ENCODE measurements at regions not wholly inside any gene's neighbourhood (a gene's known extent, or its start where the extent isn't known, plus 50 kb on each side); places are given as distances from the start of the nearest gene placed in this dataset.
"Not testable (repeated sequence)": the region's sequence is repeated elsewhere in the genome, so short reads cannot be mapped to it uniquely, and the experiment has no call there.

GRCh38 chrX:5716666-5717065, 512.0 kb downstream of the NLGN4X start:
- Histone ChIP-seq H3K4me3 (ENCODE audit: low read length) (no peak overlapping the region), H3K4me1 (ENCODE audit: control insufficient read depth, insufficient read depth, low read length) (no peaks in the 10 kb centered on the region), H3K27me3 (ENCODE audit: control insufficient read depth, insufficient read depth, low read length) (no peaks in the 10 kb centered on the region), H3K27ac (ENCODE audit: low read length) (no peak overlapping the region), H3K36me3 (ENCODE audit: control insufficient read depth, insufficient read depth, low read length) (no peaks in the 10 kb centered on the region), H3K9me3 (ENCODE audit: control insufficient read depth, low read depth, low read length) (no peaks in the 10 kb centered on the region)
- DNase-seq, result no peak
- WGBS (ENCODE audit: insufficient coverage, low lambda C conversion rate), result no CpG with 5 or more reads among the region's 2 CpGs

GRCh38 chrX:5708251-5708650, 520.4 kb downstream of the NLGN4X start:
- DNase-seq, result no peak
- H3K4me3 ChIP-seq (ENCODE audit: low read length), result no peak overlapping the region
- no peak overlapping the region for H3K27ac ChIP-seq (ENCODE audit: low read length)
- no peaks in the 10 kb centered on the region for H3K36me3 ChIP-seq (ENCODE audit: control insufficient read depth, insufficient read depth, low read length)
- H3K27me3 ChIP-seq (ENCODE audit: control insufficient read depth, insufficient read depth, low read length), result no peaks in the 10 kb centered on the region
- H3K4me1 ChIP-seq (ENCODE audit: control insufficient read depth, insufficient read depth, low read length), result no peaks in the 10 kb centered on the region
- WGBS (ENCODE audit: insufficient coverage, low lambda C conversion rate), result no CpG with 5 or more reads among the region's 4 CpGs
- H3K9me3 ChIP-seq (ENCODE audit: control insufficient read depth, low read depth, low read length), result no peaks in the 10 kb centered on the region

GRCh38 chrX:5702890-5703289, 525.8 kb downstream of the NLGN4X start:
- Histone ChIP-seq H3K4me3 (ENCODE audit: low read length) (no peak overlapping the region), H3K36me3 (ENCODE audit: control insufficient read depth, insufficient read depth, low read length) (no peaks in the 10 kb centered on the region), H3K27ac (ENCODE audit: low read length) (no peak overlapping the region), H3K9me3 (ENCODE audit: control insufficient read depth, low read depth, low read length) (no peaks in the 10 kb centered on the region), H3K27me3 (ENCODE audit: control insufficient read depth, insufficient read depth, low read length) (no peaks in the 10 kb centered on the region), H3K4me1 (ENCODE audit: control insufficient read depth, insufficient read depth, low read length) (no peaks in the 10 kb centered on the region)
- WGBS (ENCODE audit: insufficient coverage, low lambda C conversion rate), result no CpG with 5 or more reads among the region's 1 CpG
- no peak for DNase-seq

GRCh38 chrX:5695971-5696370, 532.7 kb downstream of the NLGN4X start:
- no peak for DNase-seq
- H3K9me3 ChIP-seq (ENCODE audit: control insufficient read depth, low read depth, low read length), result no peaks in the 10 kb centered on the region
- no CpG with 5 or more reads among the region's 7 CpGs for WGBS (ENCODE audit: insufficient coverage, low lambda C conversion rate)
- H3K27ac ChIP-seq (ENCODE audit: low read length), result no peak overlapping the region
- no peaks in the 10 kb centered on the region for H3K27me3 ChIP-seq (ENCODE audit: control insufficient read depth, insufficient read depth, low read length)
- H3K4me1 ChIP-seq (ENCODE audit: control insufficient read depth, insufficient read depth, low read length), result no peaks in the 10 kb centered on the region
- no peak overlapping the region for H3K4me3 ChIP-seq (ENCODE audit: low read length)
- H3K36me3 ChIP-seq (ENCODE audit: control insufficient read depth, insufficient read depth, low read length), result no peaks in the 10 kb centered on the region

- no CpG with 5 or more reads among the region's 2 CpGs for WGBS (ENCODE audit: insufficient coverage, low lambda C conversion rate)
- no peaks in the 10 kb centered on the region for H3K9me3 ChIP-seq (ENCODE audit: control insufficient read depth, low read depth, low read length)
- H3K4me3 ChIP-seq (ENCODE audit: low read length), result no peak overlapping the region
- no peak overlapping the region for H3K27ac ChIP-seq (ENCODE audit: low read length)
- H3K36me3 ChIP-seq (ENCODE audit: control insufficient read depth, insufficient read depth, low read length), result no peaks in the 10 kb centered on the region
- H3K27me3 ChIP-seq (ENCODE audit: control insufficient read depth, insufficient read depth, low read length), result no peaks in the 10 kb centered on the region
- H3K4me1 ChIP-seq (ENCODE audit: control insufficient read depth, insufficient read depth, low read length), result no peaks in the 10 kb centered on the region
- DNase-seq, result no peak
These were observed 544.7 kb downstream of the NLGN4X start for GRCh38 chrX:5683996-5684395.

GRCh38 chrX:5681159-5681558, 547.5 kb downstream of the NLGN4X start:
- no peaks in the 10 kb centered on the region for H3K36me3 ChIP-seq (ENCODE audit: control insufficient read depth, insufficient read depth, low read length)
- no peak overlapping the region for H3K27ac ChIP-seq (ENCODE audit: low read length)
- H3K4me3 ChIP-seq (ENCODE audit: low read length), result no peak overlapping the region
- H3K9me3 ChIP-seq (ENCODE audit: control insufficient read depth, low read depth, low read length), result no peaks in the 10 kb centered on the region
- no peaks in the 10 kb centered on the region for H3K27me3 ChIP-seq (ENCODE audit: control insufficient read depth, insufficient read depth, low read length)
- DNase-seq, result no peak
- no peaks in the 10 kb centered on the region for H3K4me1 ChIP-seq (ENCODE audit: control insufficient read depth, insufficient read depth, low read length)
- 60% methylated on average over 1 of the region's 3 CpGs for WGBS (ENCODE audit: insufficient coverage, low lambda C conversion rate)

- no CpG with 5 or more reads among the region's 3 CpGs for WGBS (ENCODE audit: insufficient coverage, low lambda C conversion rate)
These were observed 554.6 kb downstream of the NLGN4X start for GRCh38 chrX:5674036-5674435.

GRCh38 chrX:5672099-5672498, 556.6 kb downstream of the NLGN4X start:
- no peak for DNase-seq
- no peak overlapping the region for H3K27ac ChIP-seq (ENCODE audit: low read length)
- no peaks in the 10 kb centered on the region for H3K4me1 ChIP-seq (ENCODE audit: control insufficient read depth, insufficient read depth, low read length)
- H3K36me3 ChIP-seq (ENCODE audit: control insufficient read depth, insufficient read depth, low read length), result no peaks in the 10 kb centered on the region
- H3K4me3 ChIP-seq (ENCODE audit: low read length), result no peak overlapping the region
- no CpG with 5 or more reads among the region's 2 CpGs for whole genome bisulfite sequencing (ENCODE audit: insufficient coverage, low lambda C conversion rate)
- H3K27me3 ChIP-seq (ENCODE audit: control insufficient read depth, insufficient read depth, low read length), result no peaks in the 10 kb centered on the region
- no peaks in the 10 kb centered on the region for H3K9me3 ChIP-seq (ENCODE audit: control insufficient read depth, low read depth, low read length)

More at GRCh38 chrX:5674036-5674435, 554.6 kb downstream of the NLGN4X start:
- Histone ChIP-seq H3K36me3 (ENCODE audit: control insufficient read depth, insufficient read depth, low read length) (no peaks in the 10 kb centered on the region), H3K4me3 (ENCODE audit: low read length) (no peak overlapping the region), H3K27ac (ENCODE audit: low read length) (no peak overlapping the region), H3K27me3 (ENCODE audit: control insufficient read depth, insufficient read depth, low read length) (no peaks in the 10 kb centered on the region), H3K9me3 (ENCODE audit: control insufficient read depth, low read depth, low read length) (no peaks in the 10 kb centered on the region), H3K4me1 (ENCODE audit: control insufficient read depth, insufficient read depth, low read length) (no peaks in the 10 kb centered on the region)
- DNase-seq, result no peak

- not testable (repeated sequence) for H3K27ac ChIP-seq (ENCODE audit: low read length); H3K27me3 ChIP-seq (ENCODE audit: control insufficient read depth, insufficient read depth, low read length); H3K9me3 ChIP-seq (ENCODE audit: control insufficient read depth, low read depth, low read length); DNase-seq; H3K4me3 ChIP-seq (ENCODE audit: low read length); H3K4me1 ChIP-seq (ENCODE audit: control insufficient read depth, insufficient read depth, low read length); H3K36me3 ChIP-seq (ENCODE audit: control insufficient read depth, insufficient read depth, low read length)
- no CpG with 5 or more reads among the region's 4 CpGs for WGBS (ENCODE audit: insufficient coverage, low lambda C conversion rate)
These were observed 562.0 kb downstream of the NLGN4X start for GRCh38 chrX:5666689-5667088.

- no peak for DNase-seq
- Histone ChIP-seq H3K9me3 (ENCODE audit: control insufficient read depth, low read depth, low read length) (no peaks in the 10 kb centered on the region), H3K27me3 (ENCODE audit: control insufficient read depth, insufficient read depth, low read length) (no peaks in the 10 kb centered on the region), H3K36me3 (ENCODE audit: control insufficient read depth, insufficient read depth, low read length) (no peaks in the 10 kb centered on the region), H3K4me3 (ENCODE audit: low read length) (no peak overlapping the region), H3K4me1 (ENCODE audit: control insufficient read depth, insufficient read depth, low read length) (no peaks in the 10 kb centered on the region), H3K27ac (ENCODE audit: low read length) (no peak overlapping the region)
These were observed 572.1 kb downstream of the NLGN4X start for GRCh38 chrX:5656544-5656943.

- no peak for DNase-seq
- no peaks in the 10 kb centered on the region for H3K4me1 ChIP-seq (ENCODE audit: control insufficient read depth, insufficient read depth, low read length)
- no CpG with 5 or more reads among the region's 3 CpGs for WGBS (ENCODE audit: insufficient coverage, low lambda C conversion rate)
- no peaks in the 10 kb centered on the region for H3K27me3 ChIP-seq (ENCODE audit: control insufficient read depth, insufficient read depth, low read length)
- no peak overlapping the region for H3K27ac ChIP-seq (ENCODE audit: low read length)
- no peak overlapping the region for H3K4me3 ChIP-seq (ENCODE audit: low read length)
- H3K36me3 ChIP-seq (ENCODE audit: control insufficient read depth, insufficient read depth, low read length), result no peaks in the 10 kb centered on the region
- H3K9me3 ChIP-seq (ENCODE audit: control insufficient read depth, low read depth, low read length), result no peaks in the 10 kb centered on the region
These were observed 577.8 kb downstream of the NLGN4X start for GRCh38 chrX:5650904-5651303.

Measured in large intestine (tissue), 3 donors.